ENCODE measurements at regions not wholly inside any gene's neighbourhood (a gene's known extent, or its start where the extent isn't known, plus 50 kb on each side); places are given as distances from the start of the nearest gene placed in this dataset.

GRCh38 chrX:10795721-10796120 lies 175.3 kb upstream of the MID1 start:
- Histone ChIP-seq H3K9ac (ENCODE audit: low read length in 5 of 5) (no peak overlapping the region), H3K4me1 (ENCODE audit: control insufficient read depth in 5 of 5, insufficient read depth in 5 of 5, low read length in 5 of 5) (peaks cover 0 to 14% (median 0%) of the 10 kb centered on the region in 5 donors), H3K27ac (ENCODE audit: low read depth, low read length) (no peak overlapping the region), H3K27me3 (ENCODE audit: control insufficient read depth in 5 of 5, insufficient read depth in 4 of 5, low read length in 5 of 5) (no peaks in the 10 kb centered on the region), H3K9me3 (ENCODE audit: control insufficient read depth in 5 of 5, low read length in 5 of 5) (no peaks in the 10 kb centered on the region), H3K36me3 (ENCODE audit: control insufficient read depth in 5 of 5, insufficient read depth in 5 of 5, low read length in 5 of 5) (no peaks in the 10 kb centered on the region), H3K4me3 (ENCODE audit: low read depth in 1 of 5, low read length in 5 of 5) (no peak overlapping the region)

- Histone ChIP-seq H3K4me1 (ENCODE audit: control insufficient read depth in 5 of 5, insufficient read depth in 5 of 5, low read length in 5 of 5) (peaks cover 0 to 14% (median 0%) of the 10 kb centered on the region in 5 donors), H3K4me3 (ENCODE audit: low read depth in 1 of 5, low read length in 5 of 5) (no peak overlapping the region), H3K9me3 (ENCODE audit: control insufficient read depth in 5 of 5, low read length in 5 of 5) (no peaks in the 10 kb centered on the region), H3K27ac (ENCODE audit: low read depth, low read length) (no peak overlapping the region), H3K9ac (ENCODE audit: low read length in 5 of 5) (no peak overlapping the region), H3K27me3 (ENCODE audit: control insufficient read depth in 5 of 5, insufficient read depth in 4 of 5, low read length in 5 of 5) (no peaks in the 10 kb centered on the region), H3K36me3 (ENCODE audit: control insufficient read depth in 5 of 5, insufficient read depth in 5 of 5, low read length in 5 of 5) (no peaks in the 10 kb centered on the region)
Observed at GRCh38 chrX:10797466-10797865, 177.1 kb upstream of the MID1 start.

- peaks cover 0 to 14% (median 0%) of the 10 kb centered on the region in 5 donors for H3K4me1 ChIP-seq (ENCODE audit: control insufficient read depth in 5 of 5, insufficient read depth in 5 of 5, low read length in 5 of 5)
- peaks cover 0 to 3% (median 0%) of the 10 kb centered on the region in 5 donors for H3K9me3 ChIP-seq (ENCODE audit: control insufficient read depth in 5 of 5, low read length in 5 of 5)
- no peak overlapping the region for H3K27ac ChIP-seq (ENCODE audit: low read depth, low read length)
- no peaks in the 10 kb centered on the region for H3K27me3 ChIP-seq (ENCODE audit: control insufficient read depth in 5 of 5, insufficient read depth in 4 of 5, low read length in 5 of 5)
- no peaks in the 10 kb centered on the region for H3K36me3 ChIP-seq (ENCODE audit: control insufficient read depth in 5 of 5, insufficient read depth in 5 of 5, low read length in 5 of 5)
- H3K4me3 ChIP-seq (ENCODE audit: low read depth in 1 of 5, low read length in 5 of 5), result no peak overlapping the region
- H3K9ac ChIP-seq (ENCODE audit: low read length in 5 of 5), result no peak overlapping the region
Observed at GRCh38 chrX:10798041-10798440, 177.7 kb upstream of the MID1 start.

GRCh38 chrX:10800796-10801195 lies 180.4 kb upstream of the MID1 start:
- Histone ChIP-seq H3K27me3 (ENCODE audit: control insufficient read depth in 5 of 5, insufficient read depth in 4 of 5, low read length in 5 of 5) (no peaks in the 10 kb centered on the region), H3K9me3 (ENCODE audit: control insufficient read depth in 5 of 5, low read length in 5 of 5) (peaks cover 0 to 3% (median 0%) of the 10 kb centered on the region in 5 donors), H3K27ac (ENCODE audit: low read depth, low read length) (no peak overlapping the region), H3K36me3 (ENCODE audit: control insufficient read depth in 5 of 5, insufficient read depth in 5 of 5, low read length in 5 of 5) (no peaks in the 10 kb centered on the region), H3K4me3 (ENCODE audit: low read depth in 1 of 5, low read length in 5 of 5) (no peak overlapping the region), H3K9ac (ENCODE audit: low read length in 5 of 5) (no peak overlapping the region), H3K4me1 (ENCODE audit: control insufficient read depth in 5 of 5, insufficient read depth in 5 of 5, low read length in 5 of 5) (peaks cover 0 to 8% (median 0%) of the 10 kb centered on the region in 5 donors)

- no peaks in the 10 kb centered on the region for H3K9me3 ChIP-seq (ENCODE audit: control insufficient read depth in 5 of 5, low read length in 5 of 5)
- peaks cover 0 to 2% (median 0%) of the 10 kb centered on the region in 5 donors for H3K27me3 ChIP-seq (ENCODE audit: control insufficient read depth in 5 of 5, insufficient read depth in 4 of 5, low read length in 5 of 5)
- H3K4me3 ChIP-seq (ENCODE audit: low read depth in 1 of 5, low read length in 5 of 5), result no peak overlapping the region
- H3K36me3 ChIP-seq (ENCODE audit: control insufficient read depth in 5 of 5, insufficient read depth in 5 of 5, low read length in 5 of 5), result no peaks in the 10 kb centered on the region
- H3K4me1 ChIP-seq (ENCODE audit: control insufficient read depth in 5 of 5, insufficient read depth in 5 of 5, low read length in 5 of 5), result peaks cover 0 to 2% (median 0%) of the 10 kb centered on the region in 5 donors
- H3K27ac ChIP-seq (ENCODE audit: low read depth, low read length), result no peak overlapping the region
- H3K9ac ChIP-seq (ENCODE audit: low read length in 5 of 5), result no peak overlapping the region
Observed at GRCh38 chrX:10811111-10811510, 190.7 kb upstream of the MID1 start.

GRCh38 chrX:10813761-10814160 lies 193.4 kb upstream of the MID1 start:
- Histone ChIP-seq H3K36me3 (ENCODE audit: control insufficient read depth in 5 of 5, insufficient read depth in 5 of 5, low read length in 5 of 5) (no peaks in the 10 kb centered on the region), H3K4me1 (ENCODE audit: control insufficient read depth in 5 of 5, insufficient read depth in 5 of 5, low read length in 5 of 5) (peaks cover 0 to 2% (median 0%) of the 10 kb centered on the region in 5 donors), H3K9ac (ENCODE audit: low read length in 5 of 5) (no peak overlapping the region), H3K27me3 (ENCODE audit: control insufficient read depth in 5 of 5, insufficient read depth in 4 of 5, low read length in 5 of 5) (no peaks in the 10 kb centered on the region), H3K4me3 (ENCODE audit: low read depth in 1 of 5, low read length in 5 of 5) (no peak overlapping the region), H3K27ac (ENCODE audit: low read depth, low read length) (no peak overlapping the region), H3K9me3 (ENCODE audit: control insufficient read depth in 5 of 5, low read length in 5 of 5) (no peaks in the 10 kb centered on the region)

GRCh38 chrX:10818651-10819050 lies 198.3 kb upstream of the MID1 start:
- no peak overlapping the region for H3K4me3 ChIP-seq (ENCODE audit: low read depth in 1 of 5, low read length in 5 of 5)
- peaks cover 0 to 8% (median 0%) of the 10 kb centered on the region in 5 donors for H3K4me1 ChIP-seq (ENCODE audit: control insufficient read depth in 5 of 5, insufficient read depth in 5 of 5, low read length in 5 of 5)
- no peak overlapping the region for H3K9ac ChIP-seq (ENCODE audit: low read length in 5 of 5)
- no peaks in the 10 kb centered on the region for H3K9me3 ChIP-seq (ENCODE audit: control insufficient read depth in 5 of 5, low read length in 5 of 5)
- H3K36me3 ChIP-seq (ENCODE audit: control insufficient read depth in 5 of 5, insufficient read depth in 5 of 5, low read length in 5 of 5), result no peaks in the 10 kb centered on the region
- no peak overlapping the region for H3K27ac ChIP-seq (ENCODE audit: low read depth, low read length)
- no peaks in the 10 kb centered on the region for H3K27me3 ChIP-seq (ENCODE audit: control insufficient read depth in 5 of 5, insufficient read depth in 4 of 5, low read length in 5 of 5)

GRCh38 chrX:10819973-10820372 lies 199.6 kb upstream of the MID1 start:
- Histone ChIP-seq H3K27me3 (ENCODE audit: control insufficient read depth in 5 of 5, insufficient read depth in 4 of 5, low read length in 5 of 5) (no peaks in the 10 kb centered on the region), H3K4me3 (ENCODE audit: low read depth in 1 of 5, low read length in 5 of 5) (no peak overlapping the region), H3K9ac (ENCODE audit: low read length in 5 of 5) (no peak overlapping the region), H3K9me3 (ENCODE audit: control insufficient read depth in 5 of 5, low read length in 5 of 5) (no peaks in the 10 kb centered on the region), H3K27ac (ENCODE audit: low read depth, low read length) (no peak overlapping the region), H3K4me1 (ENCODE audit: control insufficient read depth in 5 of 5, insufficient read depth in 5 of 5, low read length in 5 of 5) (peaks cover 0 to 18% (median 3%) of the 10 kb centered on the region in 5 donors), H3K36me3 (ENCODE audit: control insufficient read depth in 5 of 5, insufficient read depth in 5 of 5, low read length in 5 of 5) (no peaks in the 10 kb centered on the region)

- no peak overlapping the region for H3K4me3 ChIP-seq (ENCODE audit: low read depth in 1 of 5, low read length in 5 of 5)
- H3K27ac ChIP-seq (ENCODE audit: low read depth, low read length), result no peak overlapping the region
- H3K27me3 ChIP-seq (ENCODE audit: control insufficient read depth in 5 of 5, insufficient read depth in 4 of 5, low read length in 5 of 5), result no peaks in the 10 kb centered on the region
- no peaks in the 10 kb centered on the region for H3K36me3 ChIP-seq (ENCODE audit: control insufficient read depth in 5 of 5, insufficient read depth in 5 of 5, low read length in 5 of 5)
- no peak overlapping the region for H3K9ac ChIP-seq (ENCODE audit: low read length in 5 of 5)
- H3K4me1 ChIP-seq (ENCODE audit: control insufficient read depth in 5 of 5, insufficient read depth in 5 of 5, low read length in 5 of 5), result peaks cover 0 to 26% (median 4%) of the 10 kb centered on the region in 5 donors
- no peaks in the 10 kb centered on the region for H3K9me3 ChIP-seq (ENCODE audit: control insufficient read depth in 5 of 5, low read length in 5 of 5)
Observed at GRCh38 chrX:10821293-10821692, 200.9 kb upstream of the MID1 start.

- no peak overlapping the region for H3K27ac ChIP-seq (ENCODE audit: low read depth, low read length)
- H3K27me3 ChIP-seq (ENCODE audit: control insufficient read depth in 5 of 5, insufficient read depth in 4 of 5, low read length in 5 of 5), result peaks cover 0 to 2% (median 0%) of the 10 kb centered on the region in 5 donors
- H3K4me3 ChIP-seq (ENCODE audit: low read depth in 1 of 5, low read length in 5 of 5), result no peak overlapping the region
- H3K9me3 ChIP-seq (ENCODE audit: control insufficient read depth in 5 of 5, low read length in 5 of 5), result no peaks in the 10 kb centered on the region
- no peak overlapping the region for H3K9ac ChIP-seq (ENCODE audit: low read length in 5 of 5)
- no peaks in the 10 kb centered on the region for H3K36me3 ChIP-seq (ENCODE audit: control insufficient read depth in 5 of 5, insufficient read depth in 5 of 5, low read length in 5 of 5)
- H3K4me1 ChIP-seq (ENCODE audit: control insufficient read depth in 5 of 5, insufficient read depth in 5 of 5, low read length in 5 of 5), result peaks cover 0 to 39% (median 15%) of the 10 kb centered on the region in 5 donors
Observed at GRCh38 chrX:10828036-10828435, 207.7 kb upstream of the MID1 start.

GRCh38 chrX:10828640-10829039 lies 208.3 kb upstream of the MID1 start:
- Histone ChIP-seq H3K9me3 (ENCODE audit: control insufficient read depth in 5 of 5, low read length in 5 of 5) (no peaks in the 10 kb centered on the region), H3K4me1 (ENCODE audit: control insufficient read depth in 5 of 5, insufficient read depth in 5 of 5, low read length in 5 of 5) (peaks cover 0 to 39% (median 15%) of the 10 kb centered on the region in 5 donors), H3K9ac (ENCODE audit: low read length in 5 of 5) (no peak overlapping the region), H3K27ac (ENCODE audit: low read depth, low read length) (no peak overlapping the region), H3K4me3 (ENCODE audit: low read depth in 1 of 5, low read length in 5 of 5) (no peak overlapping the region), H3K36me3 (ENCODE audit: control insufficient read depth in 5 of 5, insufficient read depth in 5 of 5, low read length in 5 of 5) (no peaks in the 10 kb centered on the region), H3K27me3 (ENCODE audit: control insufficient read depth in 5 of 5, insufficient read depth in 4 of 5, low read length in 5 of 5) (peaks cover 0 to 2% (median 0%) of the 10 kb centered on the region in 5 donors)

All from subcutaneous abdominal adipose tissue (tissue), 5 donors.